ENCODE measurements at regions not wholly inside any gene's neighbourhood (a gene's known extent, or its start where the extent isn't known, plus 50 kb on each side); places are given as distances from the start of the nearest gene placed in this dataset.

- no peaks in the 10 kb centered on the region for H3K9me3 ChIP-seq (ENCODE audit: control insufficient read depth in 1 of 2, low read length in 2 of 2)
- H3K9me3 Mint-ChIP-seq = no peaks in the 10 kb centered on the region
- intact Hi-C loops (cut with micrococcal nuclease) = no loop called here
- H3K4me3 Mint-ChIP-seq = no peak overlapping the region
- POLR2A ChIA-PET (ENCODE audit: partially characterized antibody) = no interaction called here
- no peak overlapping the region for H3K27ac Mint-ChIP-seq
- H3K4me1 Mint-ChIP-seq = no peaks in the 10 kb centered on the region
- H3K27me3 ChIP-seq (ENCODE audit: insufficient read depth, low read length) = no peaks in the 10 kb centered on the region
- peaks cover 1 to 5% of the 10 kb centered on the region in 2 donors for H3K27me3 Mint-ChIP-seq
- no peak overlapping the region for H3K27ac ChIP-seq (ENCODE audit: low read depth, low read length)
- CTCF ChIA-PET (ENCODE audit: partially characterized antibody) = no interaction called here
- no peaks in the 10 kb centered on the region for H3K4me1 ChIP-seq (ENCODE audit: insufficient read depth, low read length)
- H3K4me3 ChIP-seq (ENCODE audit: low read length in 2 of 2) = no peak overlapping the region
- H3K36me3 Mint-ChIP-seq = no peaks in the 10 kb centered on the region
- DNase-seq = no peak
- no peaks in the 10 kb centered on the region for H3K36me3 ChIP-seq (ENCODE audit: insufficient read depth, low read length)
These were observed 82.8 kb upstream of the SNX19 start for GRCh38 chr11:130999086-130999485.

- Mint-ChIP-seq H3K36me3 (no peaks in the 10 kb centered on the region), H3K4me1 (no peaks in the 10 kb centered on the region), H3K27me3 (peaks cover 1 to 5% of the 10 kb centered on the region in 2 donors), H3K4me3 (no peak overlapping the region), H3K27ac (no peak overlapping the region), H3K9me3 (no peaks in the 10 kb centered on the region)
- CTCF ChIA-PET (ENCODE audit: partially characterized antibody) = no interaction called here
- H3K4me3 ChIP-seq (ENCODE audit: low read length in 2 of 2) = no peak overlapping the region
- no peaks in the 10 kb centered on the region for H3K4me1 ChIP-seq (ENCODE audit: insufficient read depth, low read length)
- POLR2A ChIA-PET (ENCODE audit: partially characterized antibody) = no interaction called here
- H3K27me3 ChIP-seq (ENCODE audit: insufficient read depth, low read length) = no peaks in the 10 kb centered on the region
- H3K27ac ChIP-seq (ENCODE audit: low read depth, low read length) = no peak overlapping the region
- H3K9me3 ChIP-seq (ENCODE audit: control insufficient read depth in 1 of 2, low read length in 2 of 2) = no peaks in the 10 kb centered on the region
- no peak for DNase-seq
- no peaks in the 10 kb centered on the region for H3K36me3 ChIP-seq (ENCODE audit: insufficient read depth, low read length)
- intact Hi-C loops (cut with micrococcal nuclease) = no loop called here
These were observed 83.9 kb upstream of the SNX19 start for GRCh38 chr11:130999992-131000770.

- Histone ChIP-seq H3K27me3 (ENCODE audit: insufficient read depth, low read length) (no peaks in the 10 kb centered on the region), H3K36me3 (ENCODE audit: insufficient read depth, low read length) (no peaks in the 10 kb centered on the region), H3K4me3 (ENCODE audit: low read length in 2 of 2) (no peak overlapping the region), H3K9me3 (ENCODE audit: control insufficient read depth in 1 of 2, low read length in 2 of 2) (no peaks in the 10 kb centered on the region), H3K4me1 (ENCODE audit: insufficient read depth, low read length) (no peaks in the 10 kb centered on the region), H3K27ac (ENCODE audit: low read depth, low read length) (no peak overlapping the region)
- no peaks in the 10 kb centered on the region for H3K36me3 Mint-ChIP-seq
- peaks cover 1 to 3% of the 10 kb centered on the region in 2 donors for H3K27me3 Mint-ChIP-seq
- ChIA-PET CTCF (ENCODE audit: partially characterized antibody) (no interaction called here), POLR2A (ENCODE audit: partially characterized antibody) (no interaction called here)
- no peaks in the 10 kb centered on the region for H3K9me3 Mint-ChIP-seq
- no peaks in the 10 kb centered on the region for H3K4me1 Mint-ChIP-seq
- H3K27ac Mint-ChIP-seq = no peak overlapping the region
- no peak for DNase-seq
- no peak overlapping the region for H3K4me3 Mint-ChIP-seq
- intact Hi-C loops (cut with micrococcal nuclease) = no loop called here
These were observed 85.9 kb upstream of the SNX19 start for GRCh38 chr11:131002145-131002544.

- Mint-ChIP-seq H3K36me3 (no peaks in the 10 kb centered on the region), H3K27ac (peak overlapping the region in 1 of 7 donors; percentile 25), H3K4me1 (no peaks in the 10 kb centered on the region), H3K27me3 (peaks cover 5% of the 10 kb centered on the region in 2 donors), H3K4me3 (no peak overlapping the region), H3K9me3 (peaks cover 0 to 11% (median under 1%) of the 10 kb centered on the region in 8 donors)
- no peak for DNase-seq
- H3K4me3 ChIP-seq (ENCODE audit: low read length in 2 of 2) = no peak overlapping the region
- intact Hi-C loops (cut with micrococcal nuclease) = no loop called here
- no peaks in the 10 kb centered on the region for H3K9me3 ChIP-seq (ENCODE audit: control insufficient read depth in 1 of 2, low read length in 2 of 2)
- ChIA-PET POLR2A (ENCODE audit: partially characterized antibody) (no interaction called here), CTCF (ENCODE audit: partially characterized antibody) (no interaction called here)
- H3K27me3 ChIP-seq (ENCODE audit: insufficient read depth, low read length) = no peaks in the 10 kb centered on the region
- no peaks in the 10 kb centered on the region for H3K4me1 ChIP-seq (ENCODE audit: insufficient read depth, low read length)
- no peaks in the 10 kb centered on the region for H3K36me3 ChIP-seq (ENCODE audit: insufficient read depth, low read length)
- no peak overlapping the region for H3K27ac ChIP-seq (ENCODE audit: low read depth, low read length)
These were observed 89.5 kb upstream of the SNX19 start for GRCh38 chr11:131005829-131006228.

GRCh38 chr11:131025020-131025419 is 108.7 kb upstream of the SNX19 start:
- Mint-ChIP-seq H3K27me3 (no peaks in the 10 kb centered on the region), H3K27ac (no peak overlapping the region), H3K36me3 (no peaks in the 10 kb centered on the region), H3K9me3 (peaks cover 0 to under 1% (median 0%) of the 10 kb centered on the region in 8 donors), H3K4me3 (no peak overlapping the region), H3K4me1 (no peaks in the 10 kb centered on the region)
- no peak for DNase-seq
- no peak overlapping the region for H3K4me3 ChIP-seq (ENCODE audit: low read length in 2 of 2)
- no peaks in the 10 kb centered on the region for H3K27me3 ChIP-seq (ENCODE audit: insufficient read depth, low read length)
- CTCF ChIA-PET (ENCODE audit: partially characterized antibody) = no interaction called here
- no peak overlapping the region for H3K27ac ChIP-seq (ENCODE audit: low read depth, low read length)
- intact Hi-C loops (cut with micrococcal nuclease) = no loop called here
- no peaks in the 10 kb centered on the region for H3K4me1 ChIP-seq (ENCODE audit: insufficient read depth, low read length)
- no peaks in the 10 kb centered on the region for H3K9me3 ChIP-seq (ENCODE audit: control insufficient read depth in 1 of 2, low read length in 2 of 2)
- no peaks in the 10 kb centered on the region for H3K36me3 ChIP-seq (ENCODE audit: insufficient read depth, low read length)
- POLR2A ChIA-PET (ENCODE audit: partially characterized antibody) = no interaction called here

- no peaks in the 10 kb centered on the region for H3K36me3 Mint-ChIP-seq
- POLR2A ChIA-PET (ENCODE audit: partially characterized antibody) = no interaction called here
- H3K4me3 Mint-ChIP-seq = no peak overlapping the region
- Histone ChIP-seq H3K4me3 (ENCODE audit: low read length in 2 of 2) (no peak overlapping the region), H3K9me3 (ENCODE audit: control insufficient read depth in 1 of 2, low read length in 2 of 2) (no peaks in the 10 kb centered on the region), H3K4me1 (ENCODE audit: insufficient read depth, low read length) (no peaks in the 10 kb centered on the region), H3K27me3 (ENCODE audit: insufficient read depth, low read length) (no peaks in the 10 kb centered on the region), H3K36me3 (ENCODE audit: insufficient read depth, low read length) (no peaks in the 10 kb centered on the region), H3K27ac (ENCODE audit: low read depth, low read length) (no peak overlapping the region)
- intact Hi-C loops (cut with micrococcal nuclease) = no loop called here
- H3K27ac Mint-ChIP-seq = no peak overlapping the region
- no peaks in the 10 kb centered on the region for H3K4me1 Mint-ChIP-seq
- DNase-seq = no peak
- H3K27me3 Mint-ChIP-seq = no peaks in the 10 kb centered on the region
- no peaks in the 10 kb centered on the region for H3K9me3 Mint-ChIP-seq
- CTCF ChIA-PET (ENCODE audit: partially characterized antibody) = no interaction called here
These were observed 109.3 kb upstream of the SNX19 start for GRCh38 chr11:131025421-131026125.

- intact Hi-C loops (cut with micrococcal nuclease) = no loop called here
These were observed 111.2 kb upstream of the SNX19 start for GRCh38 chr11:131027491-131027890.

More at GRCh38 chr11:131027491-131027890, 111.2 kb upstream of the SNX19 start:
- Histone ChIP-seq H3K36me3 (ENCODE audit: insufficient read depth, low read length) (no peaks in the 10 kb centered on the region), H3K27ac (ENCODE audit: low read depth, low read length) (no peak overlapping the region), H3K4me3 (ENCODE audit: low read length in 2 of 2) (no peak overlapping the region), H3K4me1 (ENCODE audit: insufficient read depth, low read length) (no peaks in the 10 kb centered on the region), H3K27me3 (ENCODE audit: insufficient read depth, low read length) (no peaks in the 10 kb centered on the region), H3K9me3 (ENCODE audit: control insufficient read depth in 1 of 2, low read length in 2 of 2) (no peaks in the 10 kb centered on the region)
- Mint-ChIP-seq H3K4me3 (no peak overlapping the region), H3K36me3 (no peaks in the 10 kb centered on the region), H3K27me3 (no peaks in the 10 kb centered on the region), H3K4me1 (no peaks in the 10 kb centered on the region), H3K27ac (no peak overlapping the region), H3K9me3 (no peaks in the 10 kb centered on the region)
- no peak for DNase-seq
- CTCF ChIA-PET (ENCODE audit: partially characterized antibody) = no interaction called here
- POLR2A ChIA-PET (ENCODE audit: partially characterized antibody) = no interaction called here
